Esophagus muscularis mucosa (tissue), 4 donors: ENCODE measurements at regions not wholly inside any gene's neighbourhood (a gene's known extent, or its start where the extent isn't known, plus 50 kb on each side); places are given as distances from the start of the nearest gene placed in this dataset.

Experiments
- DNase-seq: peaks from one replicate; pipeline ENCODE4 v3.0.0-alpha.2; 2017; ENCODE audit errors: extremely low spot score
- H3K27ac ChIP-seq, 4 donors: fragments of 200-600 bp; sonication (generic); replicated peaks in 1 of 4; 1 replicate in 3 of 4; 2 replicates in 1 of 4; pipeline ENCODE4 v1.5.1; 2016 to 2019; ENCODE audit warnings: mild to moderate bottlenecking in 1 of 4
- H3K27me3 ChIP-seq, 4 donors: fragments of 200-600 bp; sonication (generic); one replicate each; pipeline versions ENCODE4 v1.5.1 to v1.6.0; 2016 to 2019
- H3K36me3 ChIP-seq, 4 donors: fragments of 200-600 bp; sonication (generic); one replicate each; pipeline ENCODE4 v1.5.1; 2016 to 2019
- H3K4me1 ChIP-seq, 4 donors: fragments of 200-600 bp; sonication (generic); one replicate each; pipeline ENCODE4 v1.5.1; 2016 to 2019
- H3K4me3 ChIP-seq, 4 donors: fragments of 200-600 bp; sonication (generic); 1 replicate in 2 of 4; 2 replicates in 2 of 4; pipeline ENCODE4 v1.5.1; 2016 to 2019; ENCODE audit warnings: mild to moderate bottlenecking in 4 of 4, moderate library complexity in 1 of 4
- H3K9me3 ChIP-seq, 4 donors: fragments of 200-600 bp; sonication (generic); 1 replicate in 3 of 4; 2 replicates in 1 of 4; pipeline ENCODE4 v1.5.1; 2016 to 2019
- CTCF ChIP-seq, 3 experiments: fragments of 200-600 bp in 2 of 3; fragments of 450-650 bp in 1 of 3; sonication (generic) in 2 of 3; IDR thresholded peaks; one replicate each; pipeline ENCODE4 v1.5.1; 2017 to 2019; ENCODE audit warnings: antibody characterized with exemption in 3 of 3, mild to moderate bottlenecking in 2 of 3, moderate library complexity in 1 of 3
- EP300 ChIP-seq: sonication (generic); formaldehyde crosslinking; IDR thresholded peaks from one replicate; pipeline ENCODE4 v1.6.1; 2017; ENCODE audit warnings: antibody characterized with exemption
- POLR2A ChIP-seq: fragments of 450-650 bp; IDR thresholded peaks from one replicate; pipeline ENCODE4 v1.6.1; 2017; ENCODE audit warnings: antibody characterized with exemption, moderate library complexity, mild to moderate bottlenecking, low read depth
- POLR2AphosphoS5 ChIP-seq, 2 donors: sonication (generic); formaldehyde crosslinking; IDR thresholded peaks; one replicate each; pipeline ENCODE4 v1.6.1; 2017; ENCODE audit warnings: antibody characterized with exemption in 2 of 2
- whole genome bisulfite sequencing: methylation state at CpG from one replicate; pipeline ENCODE4 v1.1.5; 2018; 5-methylcytosine and 5-hydroxymethylcytosine counted together
- intact Hi-C: fragments of 100-400 bp; cut with DNase I; formaldehyde crosslinking; loops from one replicate; pipeline ENCODE4 v1.15.1; 2023

GRCh38 chr21:27564684-27565301 lies 597.9 kb upstream of the ADAMTS5 start:
- Histone ChIP-seq H3K27me3 (no peaks in the 10 kb centered on the region), H3K9me3 (no peaks in the 10 kb centered on the region), H3K4me1 (peaks cover under 1 to 20% (median 16%) of the 10 kb centered on the region in 4 donors), H3K4me3 (no peak overlapping the region), H3K36me3 (no peaks in the 10 kb centered on the region), H3K27ac (peak overlapping the region in 1 of 4 donors; percentile 24)
- TF ChIP-seq CTCF (IDR thresholded peaks at IDR 0.05) = peak; percentile 44 to 59 (median 52)
- TF ChIP-seq POLR2A = no peak
- WGBS = 81% methylated on average over 1 of the region's 1 CpG
- no peak for DNase-seq
- intact Hi-C loops = loop anchor here (5.0 kb wide), 1 partner anchor 712 kb away; no protein-coding TSS in a partner anchor

GRCh38 chr21:27562303-27562702 lies 595.4 kb upstream of the ADAMTS5 start:
- no peak for DNase-seq
- TF ChIP-seq CTCF (IDR thresholded peaks at IDR 0.05) = no peak
- no peak for TF ChIP-seq POLR2A
- TF ChIP-seq EP300 = no peak
- WGBS = 86% methylated on average over 6 of the region's 6 CpGs
- Histone ChIP-seq H3K4me3 (no peak overlapping the region), H3K36me3 (no peaks in the 10 kb centered on the region), H3K9me3 (no peaks in the 10 kb centered on the region), H3K27me3 (no peaks in the 10 kb centered on the region), H3K27ac (no peak overlapping the region), H3K4me1 (peaks cover 0 to 10% (median 8%) of the 10 kb centered on the region in 4 donors)
- intact Hi-C loops = no loop called here

DNA sequence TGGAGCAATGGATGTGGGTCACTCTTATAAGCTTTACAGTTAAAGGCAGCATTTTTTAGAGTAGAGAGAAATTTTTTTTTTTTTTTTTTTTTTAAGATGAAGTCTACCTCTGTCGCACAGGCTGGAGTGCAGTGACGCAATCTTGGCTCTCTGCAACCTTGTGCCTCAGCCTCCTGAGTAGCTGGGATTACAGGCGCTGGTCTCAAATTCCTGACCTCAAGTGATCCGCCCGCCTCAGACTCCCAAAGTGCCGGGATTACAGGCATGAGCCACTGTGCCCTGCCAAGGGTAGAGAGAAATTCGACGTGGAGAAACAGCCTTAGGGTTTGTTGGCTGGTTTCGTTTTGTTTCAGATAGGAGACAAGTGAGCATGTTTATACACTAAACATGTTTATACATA lies 594.2 kb upstream of the ADAMTS5 start:
- TF ChIP-seq POLR2A = no peak
- TF ChIP-seq CTCF (IDR thresholded peaks at IDR 0.05) = no peak
- no peak for TF ChIP-seq POLR2AphosphoS5 (IDR thresholded peaks at IDR 0.05)
- DNase-seq = no peak
- Histone ChIP-seq H3K36me3 (no peaks in the 10 kb centered on the region), H3K27me3 (no peaks in the 10 kb centered on the region), H3K27ac (no peak overlapping the region), H3K9me3 (no peaks in the 10 kb centered on the region), H3K4me1 (peaks cover 0 to 10% (median 8%) of the 10 kb centered on the region in 4 donors), H3K4me3 (no peak overlapping the region)
- intact Hi-C loops = no loop called here
- 90% methylated on average over 8 of the region's 9 CpGs for WGBS

- intact Hi-C loops = no loop called here
- no peaks in the 10 kb centered on the region for H3K36me3 ChIP-seq
- no peaks in the 10 kb centered on the region for H3K4me1 ChIP-seq
- H3K9me3 ChIP-seq = peaks cover 0 to 4% (median 1%) of the 10 kb centered on the region in 4 donors
- no peak overlapping the region for H3K27ac ChIP-seq
- no peak for TF ChIP-seq CTCF (IDR thresholded peaks at IDR 0.05)
- no peak for TF ChIP-seq EP300
- TF ChIP-seq POLR2A = no peak
- TF ChIP-seq POLR2AphosphoS5 (IDR thresholded peaks at IDR 0.05) = no peak
- H3K4me3 ChIP-seq = no peak overlapping the region
- WGBS = 91% methylated on average over 1 of the region's 1 CpG
- DNase-seq = no peak
- no peaks in the 10 kb centered on the region for H3K27me3 ChIP-seq
These were observed 590.5 kb upstream of the ADAMTS5 start for GRCh38 chr21:27557356-27557755.

GRCh38 chr21:27555996-27556395 lies 589.1 kb upstream of the ADAMTS5 start:
- intact Hi-C loops = no loop called here
- Histone ChIP-seq H3K27me3 (no peaks in the 10 kb centered on the region), H3K4me1 (peaks cover 0 to 2% (median 0%) of the 10 kb centered on the region in 4 donors), H3K36me3 (no peaks in the 10 kb centered on the region), H3K27ac (no peak overlapping the region), H3K4me3 (no peak overlapping the region), H3K9me3 (peaks cover 0 to 6% (median 2%) of the 10 kb centered on the region in 4 donors)
- no peak for DNase-seq
- WGBS = 95% methylated on average over 2 of the region's 2 CpGs
- TF ChIP-seq POLR2AphosphoS5 (IDR thresholded peaks at IDR 0.05) = no peak
- TF ChIP-seq CTCF (IDR thresholded peaks at IDR 0.05) = no peak
- no peak for TF ChIP-seq EP300
- no peak for TF ChIP-seq POLR2A
